ENCODE measurements at regions not wholly inside any gene's neighbourhood (a gene's known extent, or its start where the extent isn't known, plus 50 kb on each side); places are given as distances from the start of the nearest gene placed in this dataset.

DNA sequence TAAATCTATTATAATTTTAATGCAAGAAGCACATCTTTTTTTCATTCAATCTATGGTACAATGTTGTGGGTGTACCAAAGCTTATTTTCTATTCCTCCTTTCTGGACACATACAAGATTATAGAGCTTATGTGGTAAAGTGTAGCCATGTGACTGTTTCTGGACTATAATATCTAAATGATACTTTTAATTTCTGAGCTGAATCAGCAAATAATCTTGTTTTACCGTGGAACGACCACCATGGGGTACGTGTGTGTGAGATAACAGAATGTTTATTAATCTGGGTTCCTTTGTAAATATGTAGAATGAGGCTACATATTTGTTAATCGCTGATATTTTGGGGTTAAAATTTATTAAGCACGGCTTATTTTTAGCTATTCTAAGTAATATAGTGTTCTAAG is 111.5 kb upstream of the EYS start:
- H4K20me1 ChIP-seq (replicated peaks; ENCODE audit: control insufficient read depth, extremely low read depth, insufficient read depth, low read length), result no peaks in the 10 kb centered on the region
- H3K36me3 ChIP-seq (ENCODE audit: control insufficient read depth in 2 of 2, extremely low read depth in 1 of 2, insufficient read depth in 2 of 2, low read length in 2 of 2), result no peaks in the 10 kb centered on the region
- ChIA-PET CTCF (no interaction called here), POLR2A (no interaction called here)
- H3K4me3 ChIP-seq (replicated peaks in 1 of 3; ENCODE audit: insufficient read depth in 1 of 3, low read depth in 1 of 3, low read length in 3 of 3), result no peak overlapping the region
- H2AFZ ChIP-seq (ENCODE audit: low read depth, low read length), result no peak overlapping the region
- intact Hi-C loops (cut with micrococcal nuclease), result no loop called here
- H3K9me3 ChIP-seq (replicated peaks; ENCODE audit: control insufficient read depth, insufficient read depth, low read length), result no peaks in the 10 kb centered on the region
- dilution Hi-C loops (cut with MboI; ENCODE audit: extremely low pct_ligation_motif_present, low sequenced_read_pairs), result no loop called here
- FAIRE-seq (no peak), DNase-seq (ENCODE audit: low read depth, low spot score) (no peak)
- H3K9me1 ChIP-seq (replicated peaks; ENCODE audit: control insufficient read depth, extremely low read depth, insufficient read depth, low read length), result no peaks in the 10 kb centered on the region
- H3K27ac ChIP-seq (ENCODE audit: insufficient read depth, low read depth, low read length), result no peak overlapping the region
- no peak overlapping the region for H3K9ac ChIP-seq (replicated peaks; ENCODE audit: extremely low read depth, insufficient read depth, low read length)
- no peaks in the 10 kb centered on the region for H3K4me1 ChIP-seq (ENCODE audit: control insufficient read depth, extremely low read depth, insufficient read depth, low read length)
- TF ChIP-seq FOS (IDR thresholded peaks at IDR 0.05; ENCODE audit: borderline replicate concordance, insufficient read depth, low read length), result no peak
- TF ChIP-seq EZH2 (IDR thresholded peaks at IDR 0.05; ENCODE audit: borderline replicate concordance, low read depth, low read length, severe bottlenecking), result no peak
- TF ChIP-seq, protein P1, sequence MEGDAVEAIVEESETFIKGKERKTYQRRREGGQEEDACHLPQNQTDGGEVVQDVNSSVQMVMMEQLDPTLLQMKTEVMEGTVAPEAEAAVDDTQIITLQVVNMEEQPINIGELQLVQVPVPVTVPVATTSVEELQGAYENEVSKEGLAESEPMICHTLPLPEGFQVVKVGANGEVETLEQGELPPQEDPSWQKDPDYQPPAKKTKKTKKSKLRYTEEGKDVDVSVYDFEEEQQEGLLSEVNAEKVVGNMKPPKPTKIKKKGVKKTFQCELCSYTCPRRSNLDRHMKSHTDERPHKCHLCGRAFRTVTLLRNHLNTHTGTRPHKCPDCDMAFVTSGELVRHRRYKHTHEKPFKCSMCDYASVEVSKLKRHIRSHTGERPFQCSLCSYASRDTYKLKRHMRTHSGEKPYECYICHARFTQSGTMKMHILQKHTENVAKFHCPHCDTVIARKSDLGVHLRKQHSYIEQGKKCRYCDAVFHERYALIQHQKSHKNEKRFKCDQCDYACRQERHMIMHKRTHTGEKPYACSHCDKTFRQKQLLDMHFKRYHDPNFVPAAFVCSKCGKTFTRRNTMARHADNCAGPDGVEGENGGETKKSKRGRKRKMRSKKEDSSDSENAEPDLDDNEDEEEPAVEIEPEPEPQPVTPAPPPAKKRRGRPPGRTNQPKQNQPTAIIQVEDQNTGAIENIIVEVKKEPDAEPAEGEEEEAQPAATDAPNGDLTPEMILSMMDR (IDR thresholded peaks at IDR 0.05; ENCODE audit: extremely low read depth in 1 of 2, insufficient read depth in 1 of 2, low read depth in 1 of 2, low read length in 2 of 2), result no peak
- TF ChIP-seq GATA2 (IDR thresholded peaks at IDR 0.05; ENCODE audit: insufficient read depth, insufficient read length, low read depth, low read length), result no peak
- TF ChIP-seq, protein P2, sequence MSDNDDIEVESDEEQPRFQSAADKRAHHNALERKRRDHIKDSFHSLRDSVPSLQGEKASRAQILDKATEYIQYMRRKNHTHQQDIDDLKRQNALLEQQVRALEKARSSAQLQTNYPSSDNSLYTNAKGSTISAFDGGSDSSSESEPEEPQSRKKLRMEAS (IDR thresholded peaks at IDR 0.05; ENCODE audit: insufficient read depth, insufficient read length), result no peak
- no peak for TF ChIP-seq POLR2AphosphoS5 (IDR thresholded peaks at IDR 0.05; ENCODE audit: insufficient read depth, low read depth, low read length)
- no peak for TF ChIP-seq POLR2A (IDR thresholded peaks at IDR 0.05; ENCODE audit: low read depth, low read length)
- no peak for TF ChIP-seq JUN (IDR thresholded peaks at IDR 0.05; ENCODE audit: borderline replicate concordance, insufficient read depth, insufficient read length, low read depth)
- no peak for TF ChIP-seq MYC (IDR thresholded peaks at IDR 0.05; ENCODE audit: low read depth, low read length)
- no peak overlapping the region for H3K4me2 ChIP-seq (ENCODE audit: insufficient read depth, low read length)
- no peaks in the 10 kb centered on the region for H3K27me3 ChIP-seq (ENCODE audit: control insufficient read depth in 2 of 2, insufficient read depth in 2 of 2, low read length in 2 of 2)
- BruUV-seq (replicated peaks), result no TSS peak
- no peaks in the 10 kb centered on the region for H3K79me2 ChIP-seq (ENCODE audit: control insufficient read depth, insufficient read depth, low read length)

All from endothelial cell of umbilical vein (primary cell).